ENCODE measurements at regions not wholly inside any gene's neighbourhood (a gene's known extent, or its start where the extent isn't known, plus 50 kb on each side); places are given as distances from the start of the nearest gene placed in this dataset.

GRCh38 chr3:147713234-147714133 lies 304.3 kb downstream of the ZIC1 start:
- intact Hi-C loops (cut with micrococcal nuclease; ENCODE audit: unreplicated experiment), result no loop called here
- no peak overlapping the region for H3K4me2 ChIP-seq (ENCODE audit: control insufficient read depth, insufficient read depth)
- TF ChIP-seq HDGF (IDR thresholded peaks at IDR 0.05) (no peak), SRF (IDR thresholded peaks at IDR 0.05; ENCODE audit: low read depth in 2 of 2, low read length in 2 of 2) (no peak), ZNF217 (IDR thresholded peaks at IDR 0.05) (no peak), KLF5 (IDR thresholded peaks at IDR 0.05; ENCODE audit: partially characterized antibody) (no peak), TCF7 (IDR thresholded peaks at IDR 0.05; ENCODE audit: borderline replicate concordance) (no peak), FOS (IDR thresholded peaks at IDR 0.05; ENCODE audit: borderline replicate concordance, extremely low read depth, insufficient read length) (no peak), BRCA1 (IDR thresholded peaks at IDR 0.05; ENCODE audit: low read depth, low read length) (no peak), NFYA (IDR thresholded peaks at IDR 0.05; ENCODE audit: borderline replicate concordance, low read depth, low read length) (no peak), FOXM1 (IDR thresholded peaks at IDR 0.05; ENCODE audit: low read depth, low read length) (no peak), ZBED1 (IDR thresholded peaks at IDR 0.05; ENCODE audit: borderline replicate concordance) (no peak), CUX1 (IDR thresholded peaks at IDR 0.05; ENCODE audit: insufficient replicate concordance, low read depth, low read length) (no peak), EED (IDR thresholded peaks at IDR 0.05; ENCODE audit: low read depth) (no peak), RBBP5 (conservative IDR thresholded peaks at IDR 0.05) (no peak), EP300 (IDR thresholded peaks at IDR 0.05; ENCODE audit: borderline replicate concordance in 1 of 2, control insufficient read depth in 1 of 2, low read depth in 2 of 2, low read length in 2 of 2) (no peak), SUZ12 (IDR thresholded peaks at IDR 0.05; ENCODE audit: unreplicated experiment) (no peak), GABPA (IDR thresholded peaks at IDR 0.05; ENCODE audit: low read depth) (no peak), EZH2 (IDR thresholded peaks at IDR 0.05; ENCODE audit: borderline replicate concordance, control insufficient read depth, low read depth, low read length) (no peak), NR2F1 (conservative IDR thresholded peaks at IDR 0.05) (no peak), BHLHE40 (IDR thresholded peaks at IDR 0.05; ENCODE audit: borderline replicate concordance in 1 of 2, low read depth in 2 of 2, low read length in 1 of 2) (no peak), ZSCAN29 (IDR thresholded peaks at IDR 0.05) (no peak)
- H3K4me3 ChIP-seq, result no peak overlapping the region
- peak; percentile 49 for ATAC-seq
- RAD21 ChIA-PET (ENCODE audit: unreplicated experiment), result interaction anchor here (0.6 to 2.0 kb wide), 6 partner anchors 15 to 372 kb away, joined by 3 to 4 read pairs (median 4); no protein-coding TSS in a partner anchor
- SMC1A ChIA-PET (ENCODE audit: uncharacterized antibody, unreplicated experiment), result interaction anchor here (0.7 to 1.7 kb wide), 11 partner anchors 15 to 395 kb away, joined by 3 to 5 read pairs (median 4); no protein-coding TSS in a partner anchor
- no peak overlapping the region for H2AFZ ChIP-seq (ENCODE audit: control insufficient read depth, low read depth, low read length)
- POLR2A ChIA-PET, result no interaction called here
- no peaks in the 10 kb centered on the region for H3K79me2 ChIP-seq (ENCODE audit: control insufficient read depth, insufficient read depth, low read length)
- in situ Hi-C loops (cut with MboI), result no loop called here
- BruUV-seq (replicated peaks), result no TSS peak
- no peak overlapping the region for H3K27ac ChIP-seq (ENCODE audit: control insufficient read depth, insufficient read depth)
- H3K4me1 ChIP-seq (ENCODE audit: control insufficient read depth, insufficient read depth, low read length), result no peaks in the 10 kb centered on the region
- CTCF ChIA-PET, result interaction anchor here (0.6 to 1.8 kb wide), 4 partner anchors 61 to 363 kb away, joined by 3 to 5 read pairs (median 3); no protein-coding TSS in a partner anchor
- 40% methylated on average over 7 of the region's 7 CpGs for WGBS (ENCODE audit: insufficient coverage, insufficient replicate concordance, low lambda C conversion rate, missing lambda C conversion rate)
- no peaks in the 10 kb centered on the region for H3K27me3 ChIP-seq (replicated peaks in 1 of 2; ENCODE audit: control insufficient read depth in 2 of 2, insufficient read depth in 2 of 2, low read length in 1 of 2)
- H3K9me3 ChIP-seq (replicated peaks; ENCODE audit: control insufficient read depth, insufficient read depth, low read length), result no peaks in the 10 kb centered on the region
- H3K36me3 ChIP-seq (ENCODE audit: control insufficient read depth in 2 of 2, insufficient read depth in 2 of 2, low read length in 1 of 2), result no peaks in the 10 kb centered on the region
- no peak overlapping the region for H3K9ac ChIP-seq (ENCODE audit: control insufficient read depth, insufficient read depth, low read length)
- no peak for FAIRE-seq
- DNase-seq (ENCODE audit: low read depth, low spot score), result no peak
- no peaks in the 10 kb centered on the region for H4K20me1 ChIP-seq (ENCODE audit: control insufficient read depth, insufficient read depth)
